ENCODE measurements at regions not wholly inside any gene's neighbourhood (a gene's known extent, or its start where the extent isn't known, plus 50 kb on each side); places are given as distances from the start of the nearest gene placed in this dataset.

GRCh38 chr20:56995149-56995548, 271.3 kb downstream of the BMP7 start:
- no peak overlapping the region for H3K9ac ChIP-seq (ENCODE audit: low read length in 2 of 2)
- H3K27me3 ChIP-seq (ENCODE audit: control insufficient read depth in 1 of 2, insufficient read depth in 2 of 2, low read length in 2 of 2) = peaks cover 0 to 5% of the 10 kb centered on the region in 2 donors
- H3K36me3 ChIP-seq (ENCODE audit: control insufficient read depth in 2 of 2, insufficient read depth in 2 of 2, low read length in 2 of 2) = no peaks in the 10 kb centered on the region
- no peak overlapping the region for H3K4me3 ChIP-seq (ENCODE audit: low read length in 2 of 2)
- no peak overlapping the region for H3K27ac ChIP-seq (ENCODE audit: low read length)
- no peaks in the 10 kb centered on the region for H3K4me1 ChIP-seq (ENCODE audit: control insufficient read depth, insufficient read depth, low read length)
- peaks cover 9 to 22% of the 10 kb centered on the region in 2 donors for H3K9me3 ChIP-seq (ENCODE audit: control insufficient read depth in 2 of 2, low read length in 2 of 2)

GRCh38 chr20:56995635-56996075, 270.8 kb downstream of the BMP7 start:
- H3K9me3 ChIP-seq (ENCODE audit: control insufficient read depth in 2 of 2, low read length in 2 of 2) = peaks cover 9 to 22% of the 10 kb centered on the region in 2 donors
- H3K4me1 ChIP-seq (ENCODE audit: control insufficient read depth, insufficient read depth, low read length) = no peaks in the 10 kb centered on the region
- no peak overlapping the region for H3K9ac ChIP-seq (ENCODE audit: low read length in 2 of 2)
- no peak overlapping the region for H3K27ac ChIP-seq (ENCODE audit: low read length)
- H3K36me3 ChIP-seq (ENCODE audit: control insufficient read depth in 2 of 2, insufficient read depth in 2 of 2, low read length in 2 of 2) = no peaks in the 10 kb centered on the region
- no peak overlapping the region for H3K4me3 ChIP-seq (ENCODE audit: low read length in 2 of 2)
- H3K27me3 ChIP-seq (ENCODE audit: control insufficient read depth in 1 of 2, insufficient read depth in 2 of 2, low read length in 2 of 2) = peaks cover 0 to 7% of the 10 kb centered on the region in 2 donors

- no peaks in the 10 kb centered on the region for H3K4me1 ChIP-seq (ENCODE audit: control insufficient read depth, insufficient read depth, low read length)
- no peak overlapping the region for H3K27ac ChIP-seq (ENCODE audit: low read length)
- peaks cover 9 to 22% of the 10 kb centered on the region in 2 donors for H3K9me3 ChIP-seq (ENCODE audit: control insufficient read depth in 2 of 2, low read length in 2 of 2)
- no peak overlapping the region for H3K9ac ChIP-seq (ENCODE audit: low read length in 2 of 2)
- no peak overlapping the region for H3K4me3 ChIP-seq (ENCODE audit: low read length in 2 of 2)
- H3K36me3 ChIP-seq (ENCODE audit: control insufficient read depth in 2 of 2, insufficient read depth in 2 of 2, low read length in 2 of 2) = no peaks in the 10 kb centered on the region
- peaks cover 0 to 6% of the 10 kb centered on the region in 2 donors for H3K27me3 ChIP-seq (ENCODE audit: control insufficient read depth in 1 of 2, insufficient read depth in 2 of 2, low read length in 2 of 2)
Observed at GRCh38 chr20:56996533-56996932, 269.9 kb downstream of the BMP7 start.

- Histone ChIP-seq H3K27me3 (ENCODE audit: control insufficient read depth in 1 of 2, insufficient read depth in 2 of 2, low read length in 2 of 2) (peaks cover 0 to 7% of the 10 kb centered on the region in 2 donors), H3K9ac (ENCODE audit: low read length in 2 of 2) (no peak overlapping the region), H3K36me3 (ENCODE audit: control insufficient read depth in 2 of 2, insufficient read depth in 2 of 2, low read length in 2 of 2) (no peaks in the 10 kb centered on the region), H3K4me1 (ENCODE audit: control insufficient read depth, insufficient read depth, low read length) (no peaks in the 10 kb centered on the region), H3K27ac (ENCODE audit: low read length) (no peak overlapping the region), H3K4me3 (ENCODE audit: low read length in 2 of 2) (no peak overlapping the region), H3K9me3 (ENCODE audit: control insufficient read depth in 2 of 2, low read length in 2 of 2) (peaks cover 9 to 22% of the 10 kb centered on the region in 2 donors)
Observed at GRCh38 chr20:56998438-56998837, 268.0 kb downstream of the BMP7 start.

GRCh38 chr20:57000441-57000968, 265.9 kb downstream of the BMP7 start:
- Histone ChIP-seq H3K4me3 (ENCODE audit: low read length in 2 of 2) (no peak overlapping the region), H3K27me3 (ENCODE audit: control insufficient read depth in 1 of 2, insufficient read depth in 2 of 2, low read length in 2 of 2) (peaks cover 0 to 11% of the 10 kb centered on the region in 2 donors), H3K27ac (ENCODE audit: low read length) (no peak overlapping the region), H3K4me1 (ENCODE audit: control insufficient read depth, insufficient read depth, low read length) (no peaks in the 10 kb centered on the region), H3K36me3 (ENCODE audit: control insufficient read depth in 2 of 2, insufficient read depth in 2 of 2, low read length in 2 of 2) (no peaks in the 10 kb centered on the region), H3K9ac (ENCODE audit: low read length in 2 of 2) (no peak overlapping the region), H3K9me3 (ENCODE audit: control insufficient read depth in 2 of 2, low read length in 2 of 2) (peaks cover 9 to 22% of the 10 kb centered on the region in 2 donors)

- no peaks in the 10 kb centered on the region for H3K36me3 ChIP-seq (ENCODE audit: control insufficient read depth in 2 of 2, insufficient read depth in 2 of 2, low read length in 2 of 2)
- no peaks in the 10 kb centered on the region for H3K4me1 ChIP-seq (ENCODE audit: control insufficient read depth, insufficient read depth, low read length)
- no peak overlapping the region for H3K4me3 ChIP-seq (ENCODE audit: low read length in 2 of 2)
- peaks cover 9 to 22% of the 10 kb centered on the region in 2 donors for H3K9me3 ChIP-seq (ENCODE audit: control insufficient read depth in 2 of 2, low read length in 2 of 2)
- H3K27me3 ChIP-seq (ENCODE audit: control insufficient read depth in 1 of 2, insufficient read depth in 2 of 2, low read length in 2 of 2) = peaks cover 0 to 11% of the 10 kb centered on the region in 2 donors
- no peak overlapping the region for H3K27ac ChIP-seq (ENCODE audit: low read length)
- H3K9ac ChIP-seq (ENCODE audit: low read length in 2 of 2) = no peak overlapping the region
Observed at GRCh38 chr20:57001126-57001767, 265.2 kb downstream of the BMP7 start.

GRCh38 chr20:57002066-57002570, 264.3 kb downstream of the BMP7 start:
- H3K4me3 ChIP-seq (ENCODE audit: low read length in 2 of 2) = no peak overlapping the region
- H3K27ac ChIP-seq (ENCODE audit: low read length) = no peak overlapping the region
- H3K4me1 ChIP-seq (ENCODE audit: control insufficient read depth, insufficient read depth, low read length) = no peaks in the 10 kb centered on the region
- H3K9me3 ChIP-seq (ENCODE audit: control insufficient read depth in 2 of 2, low read length in 2 of 2) = peaks cover 9 to 22% of the 10 kb centered on the region in 2 donors
- peaks cover 0 to 11% of the 10 kb centered on the region in 2 donors for H3K27me3 ChIP-seq (ENCODE audit: control insufficient read depth in 1 of 2, insufficient read depth in 2 of 2, low read length in 2 of 2)
- no peak overlapping the region for H3K9ac ChIP-seq (ENCODE audit: low read length in 2 of 2)
- no peaks in the 10 kb centered on the region for H3K36me3 ChIP-seq (ENCODE audit: control insufficient read depth in 2 of 2, insufficient read depth in 2 of 2, low read length in 2 of 2)

- Histone ChIP-seq H3K9ac (ENCODE audit: low read length in 2 of 2) (no peak overlapping the region), H3K27me3 (ENCODE audit: control insufficient read depth in 1 of 2, insufficient read depth in 2 of 2, low read length in 2 of 2) (peaks cover 0 to 11% of the 10 kb centered on the region in 2 donors), H3K4me1 (ENCODE audit: control insufficient read depth, insufficient read depth, low read length) (no peaks in the 10 kb centered on the region), H3K4me3 (ENCODE audit: low read length in 2 of 2) (no peak overlapping the region), H3K36me3 (ENCODE audit: control insufficient read depth in 2 of 2, insufficient read depth in 2 of 2, low read length in 2 of 2) (no peaks in the 10 kb centered on the region), H3K27ac (ENCODE audit: low read length) (no peak overlapping the region), H3K9me3 (ENCODE audit: control insufficient read depth in 2 of 2, low read length in 2 of 2) (peaks cover 9 to 21% of the 10 kb centered on the region in 2 donors)
Observed at GRCh38 chr20:57003012-57003411, 263.4 kb downstream of the BMP7 start.

GRCh38 chr20:57004416-57004815, 262.0 kb downstream of the BMP7 start:
- Histone ChIP-seq H3K36me3 (ENCODE audit: control insufficient read depth in 2 of 2, insufficient read depth in 2 of 2, low read length in 2 of 2) (no peaks in the 10 kb centered on the region), H3K9ac (ENCODE audit: low read length in 2 of 2) (no peak overlapping the region), H3K27ac (ENCODE audit: low read length) (no peak overlapping the region), H3K4me1 (ENCODE audit: control insufficient read depth, insufficient read depth, low read length) (no peaks in the 10 kb centered on the region), H3K4me3 (ENCODE audit: low read length in 2 of 2) (no peak overlapping the region), H3K27me3 (ENCODE audit: control insufficient read depth in 1 of 2, insufficient read depth in 2 of 2, low read length in 2 of 2) (peaks cover 0 to 9% of the 10 kb centered on the region in 2 donors), H3K9me3 (ENCODE audit: control insufficient read depth in 2 of 2, low read length in 2 of 2) (peaks cover 0 to 7% of the 10 kb centered on the region in 2 donors)

- peaks cover 0 to 8% of the 10 kb centered on the region in 2 donors for H3K27me3 ChIP-seq (ENCODE audit: control insufficient read depth in 1 of 2, insufficient read depth in 2 of 2, low read length in 2 of 2)
- H3K4me1 ChIP-seq (ENCODE audit: control insufficient read depth, insufficient read depth, low read length) = no peaks in the 10 kb centered on the region
- H3K9me3 ChIP-seq (ENCODE audit: control insufficient read depth in 2 of 2, low read length in 2 of 2) = no peaks in the 10 kb centered on the region
- no peak overlapping the region for H3K4me3 ChIP-seq (ENCODE audit: low read length in 2 of 2)
- no peaks in the 10 kb centered on the region for H3K36me3 ChIP-seq (ENCODE audit: control insufficient read depth in 2 of 2, insufficient read depth in 2 of 2, low read length in 2 of 2)
- no peak overlapping the region for H3K27ac ChIP-seq (ENCODE audit: low read length)
- H3K9ac ChIP-seq (ENCODE audit: low read length in 2 of 2) = no peak overlapping the region
Observed at GRCh38 chr20:57004951-57005933, 261.2 kb downstream of the BMP7 start.
